ENCODE measurements at regions not wholly inside any gene's neighbourhood (a gene's known extent, or its start where the extent isn't known, plus 50 kb on each side); places are given as distances from the start of the nearest gene placed in this dataset.

GRCh38 chrY:8804317-8804716 lies 532.9 kb upstream of the TSPY4 start:
- H3K36me3 ChIP-seq (replicated peaks in 1 of 2; ENCODE audit: control insufficient read depth in 1 of 2, insufficient read depth in 2 of 2, low read length in 2 of 2) = no peaks in the 10 kb centered on the region
- 38% methylated on average over 3 of the region's 3 CpGs for WGBS (ENCODE audit: low lambda C conversion rate)
- H3K27ac ChIP-seq (ENCODE audit: extremely low read length, insufficient read depth, low read length) = no peak overlapping the region
- ChIA-PET POLR2A (no interaction called here), CTCF (ENCODE audit: low intra/inter-chr PET ratio, low total read pairs) (no interaction called here)
- no peak for ATAC-seq
- no peak overlapping the region for H3K4me2 ChIP-seq (ENCODE audit: low read depth, low read length)
- no peaks in the 10 kb centered on the region for H3K9me3 ChIP-seq (ENCODE audit: low read length)
- no peak overlapping the region for H2AFZ ChIP-seq (ENCODE audit: low read length)
- no peak for DNase-seq (ENCODE audit: low spot score)
- H3K4me3 ChIP-seq (replicated peaks in 1 of 3; ENCODE audit: insufficient read depth in 1 of 3, low read depth in 2 of 3, low read length in 3 of 3) = no peak overlapping the region
- no peaks in the 10 kb centered on the region for H4K20me1 ChIP-seq (ENCODE audit: insufficient read depth, low read length)
- no peak overlapping the region for H3K9ac ChIP-seq (ENCODE audit: insufficient read depth, low read depth, low read length)
- no peaks in the 10 kb centered on the region for H3K4me1 ChIP-seq (ENCODE audit: insufficient read depth, low read length)
- no peaks in the 10 kb centered on the region for H3K27me3 ChIP-seq (ENCODE audit: control insufficient read depth in 1 of 2, insufficient read depth in 2 of 2, low read length in 2 of 2)
- no peak for TF ChIP-seq ZSCAN29 (CRISPR knock-in tag; conservative IDR thresholded peaks at IDR 0.05)
- TF ChIP-seq, protein P1, sequence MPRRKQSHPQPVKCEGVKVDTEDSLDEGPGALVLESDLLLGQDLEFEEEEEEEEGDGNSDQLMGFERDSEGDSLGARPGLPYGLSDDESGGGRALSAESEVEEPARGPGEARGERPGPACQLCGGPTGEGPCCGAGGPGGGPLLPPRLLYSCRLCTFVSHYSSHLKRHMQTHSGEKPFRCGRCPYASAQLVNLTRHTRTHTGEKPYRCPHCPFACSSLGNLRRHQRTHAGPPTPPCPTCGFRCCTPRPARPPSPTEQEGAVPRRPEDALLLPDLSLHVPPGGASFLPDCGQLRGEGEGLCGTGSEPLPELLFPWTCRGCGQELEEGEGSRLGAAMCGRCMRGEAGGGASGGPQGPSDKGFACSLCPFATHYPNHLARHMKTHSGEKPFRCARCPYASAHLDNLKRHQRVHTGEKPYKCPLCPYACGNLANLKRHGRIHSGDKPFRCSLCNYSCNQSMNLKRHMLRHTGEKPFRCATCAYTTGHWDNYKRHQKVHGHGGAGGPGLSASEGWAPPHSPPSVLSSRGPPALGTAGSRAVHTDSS (CRISPR knock-in tag; conservative IDR thresholded peaks at IDR 0.05) = no peak
- TF ChIP-seq NCOA5 (CRISPR knock-in tag; IDR thresholded peaks at IDR 0.05) = no peak
- no peak for TF ChIP-seq ZNF75D (CRISPR knock-in tag; IDR thresholded peaks at IDR 0.05; ENCODE audit: borderline replicate concordance)
- no peak for TF ChIP-seq ZSCAN22 (CRISPR knock-in tag; IDR thresholded peaks at IDR 0.05)
- TF ChIP-seq, protein P2, sequence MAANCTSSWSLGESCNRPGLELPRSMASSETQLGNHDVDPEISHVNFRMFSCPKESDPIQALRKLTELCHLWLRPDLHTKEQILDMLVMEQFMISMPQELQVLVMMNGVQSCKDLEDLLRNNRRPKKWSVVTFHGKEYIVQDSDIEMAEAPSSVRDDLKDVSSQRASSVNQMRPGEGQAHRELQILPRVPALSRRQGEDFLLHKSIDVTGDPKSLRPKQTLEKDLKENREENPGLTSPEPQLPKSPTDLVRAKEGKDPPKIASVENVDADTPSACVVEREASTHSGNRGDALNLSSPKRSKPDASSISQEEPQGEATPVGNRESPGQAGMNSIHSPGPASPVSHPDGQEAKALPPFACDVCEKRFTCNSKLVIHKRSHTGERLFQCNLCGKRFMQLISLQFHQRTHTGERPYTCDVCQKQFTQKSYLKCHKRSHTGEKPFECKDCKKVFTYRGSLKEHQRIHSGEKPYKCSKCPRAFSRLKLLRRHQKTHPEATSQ (CRISPR knock-in tag; IDR thresholded peaks at IDR 0.05; ENCODE audit: borderline replicate concordance) = no peak
- TF ChIP-seq TAF1 (CRISPR knock-in tag; IDR thresholded peaks at IDR 0.05) = no peak
- no peak for FAIRE-seq
- BruUV-seq (replicated peaks) = no TSS peak
- no peaks in the 10 kb centered on the region for H3K79me2 ChIP-seq (ENCODE audit: insufficient read depth, low read length)
- intact Hi-C loops (cut with micrococcal nuclease; ENCODE audit: unreplicated experiment) (no loop called here), in situ Hi-C loops (cut with HindIII; ENCODE audit: extremely low pct_ligation_motif_present, low pct_unique_long_range_greater_than_20kb) (no loop called here)

All from HepG2 (cell line).